HG02642 (cell line): ENCODE measurements at regions not wholly inside any gene's neighbourhood (a gene's known extent, or its start where the extent isn't known, plus 50 kb on each side); places are given as distances from the start of the nearest gene placed in this dataset.

ENCODE experiments used
- ATAC-seq: cut with Tn5 transposase; IDR thresholded peaks from one replicate; pipeline ENCODE4 v1.9.1; 2021; ENCODE audit warnings: mild to moderate bottlenecking; ENCODE audit not compliant: unreplicated experiment, poor library complexity

DNA sequence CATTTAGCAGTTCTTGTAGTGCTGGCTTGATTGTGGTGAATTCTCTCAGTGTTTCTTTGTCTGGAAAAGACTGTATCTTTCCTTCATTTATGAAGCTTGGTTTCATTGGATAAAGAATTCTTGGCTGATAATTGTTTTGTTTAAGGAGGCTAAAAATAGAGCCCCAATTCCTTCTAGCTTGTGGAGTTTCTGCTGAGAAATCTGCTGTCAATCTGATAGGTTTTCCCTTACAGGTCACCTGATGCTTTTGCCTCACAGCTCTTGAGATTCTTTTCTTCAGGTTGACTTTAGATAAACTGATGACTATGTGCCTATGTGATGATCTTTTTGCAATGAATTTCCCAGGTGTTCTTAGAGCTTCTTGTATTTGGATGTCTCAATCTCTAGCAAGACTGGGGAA, 1508.5 kb upstream of the FLRT2 start:
- ATAC-seq, result no peak

GRCh38 chr14:84024231-84024820, 1505.6 kb upstream of the FLRT2 start:
- no peak for ATAC-seq

- no peak for ATAC-seq
Measured at GRCh38 chr14:84025106-84026012, 1504.6 kb upstream of the FLRT2 start.

DNA sequence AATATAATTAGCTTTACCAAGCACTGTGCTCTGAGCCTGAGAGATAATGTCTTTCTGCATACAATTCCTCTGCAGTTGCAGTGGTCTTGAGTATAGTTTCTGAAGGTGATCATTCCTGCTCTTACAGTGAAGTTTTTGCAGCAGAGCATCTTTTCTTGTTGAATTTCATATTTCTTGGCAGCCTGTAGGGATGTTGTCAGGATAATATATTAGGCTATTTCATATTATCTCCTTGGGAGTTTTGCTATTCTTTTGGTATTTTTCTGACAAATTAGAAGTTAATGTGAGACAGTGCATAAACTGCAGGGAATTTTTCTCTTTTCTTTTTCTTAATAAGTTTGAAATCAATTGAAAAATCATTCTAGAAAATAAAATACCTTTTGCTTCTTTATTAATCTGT, 1502.6 kb upstream of the FLRT2 start:
- no peak for ATAC-seq

DNA sequence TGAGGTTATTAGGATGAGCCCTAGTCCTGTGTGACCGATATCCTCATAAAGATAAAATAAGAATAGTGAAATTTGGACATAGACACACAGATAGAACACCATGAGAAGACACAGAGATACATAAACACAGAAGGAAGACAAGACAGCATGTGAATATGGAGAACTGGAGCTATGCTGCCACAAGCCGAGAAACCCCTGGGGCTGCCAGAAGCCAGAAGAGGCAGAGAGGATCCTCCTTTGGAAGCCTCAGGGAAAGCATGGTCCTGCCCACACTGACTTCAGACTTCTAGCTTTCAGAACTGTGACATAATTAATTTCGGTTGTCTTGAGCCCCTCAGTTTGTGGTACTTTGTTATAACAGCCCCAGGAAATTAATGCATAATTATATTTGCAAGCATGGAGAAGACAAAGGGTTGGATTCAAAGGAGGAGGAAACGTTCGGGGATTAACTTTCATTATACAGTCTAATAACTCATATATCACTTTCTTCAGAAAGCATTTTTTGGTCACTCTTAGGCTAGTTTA, 1501.8 kb upstream of the FLRT2 start:
- ATAC-seq, result no peak

DNA sequence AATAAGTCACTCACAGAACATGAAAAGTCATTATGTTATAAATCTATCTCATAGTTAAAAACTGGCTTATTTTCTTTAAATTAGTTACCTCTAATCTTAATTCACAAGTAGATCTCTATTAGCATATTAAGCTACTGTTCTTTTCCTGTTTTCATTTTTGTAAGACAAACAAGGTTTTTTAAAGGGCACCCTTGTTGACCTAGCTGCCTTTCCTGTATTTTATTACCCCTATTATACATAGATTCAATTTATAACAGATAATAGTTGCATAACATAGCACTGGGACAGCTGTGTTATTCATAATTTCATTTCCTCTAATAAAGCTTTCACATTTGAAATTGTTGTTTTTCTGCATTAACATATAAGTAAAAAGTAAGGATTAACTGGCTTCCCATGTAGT, 1500.7 kb upstream of the FLRT2 start:
- ATAC-seq, result no peak

- no peak for ATAC-seq
Measured at GRCh38 chr14:84029720-84030119, 1500.2 kb upstream of the FLRT2 start.

GRCh38 chr14:84036840-84037239, 1493.1 kb upstream of the FLRT2 start:
- ATAC-seq, result no peak

- no peak for ATAC-seq
Measured at GRCh38 chr14:84037593-84037992, 1492.4 kb upstream of the FLRT2 start.

DNA sequence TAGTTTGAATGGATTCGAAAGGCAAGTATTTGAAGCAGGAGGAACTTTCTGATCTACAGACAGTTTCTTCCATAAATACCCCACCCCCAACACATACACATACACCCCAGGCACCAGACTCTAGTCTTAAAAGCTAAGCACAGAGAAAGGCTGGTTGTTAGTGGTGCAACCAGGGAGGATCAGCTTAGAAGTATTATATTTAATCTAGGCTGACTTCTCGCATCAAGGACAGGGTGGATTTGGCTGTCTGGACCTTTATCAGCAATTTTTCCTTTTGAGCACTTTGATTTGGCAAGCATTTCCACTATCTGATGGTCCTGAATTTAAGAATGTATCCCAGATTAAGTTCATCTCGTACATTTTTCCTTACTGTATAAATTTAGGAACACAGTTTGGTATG, 1489.8 kb upstream of the FLRT2 start:
- ATAC-seq, result no peak

DNA sequence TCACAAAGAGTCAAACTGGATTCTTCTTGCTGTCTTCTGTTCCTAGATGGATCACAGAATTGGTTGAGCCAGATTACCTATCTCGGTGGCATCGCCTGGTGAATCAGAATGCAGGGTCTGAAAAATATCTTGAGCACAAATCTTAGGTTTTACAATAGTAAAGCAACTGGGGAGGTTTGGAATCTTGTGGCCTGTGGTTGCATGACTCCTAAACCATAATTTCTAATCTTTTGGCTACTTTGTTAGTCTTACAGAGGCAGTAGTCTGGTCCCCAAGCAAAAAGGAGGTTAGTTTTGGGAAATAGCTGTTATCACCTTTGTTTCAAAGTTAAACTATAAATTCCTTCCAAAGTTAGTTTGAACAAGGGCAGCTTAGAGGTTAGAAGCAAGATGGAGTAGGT, 1488.5 kb upstream of the FLRT2 start:
- ATAC-seq, result no peak

GRCh38 chr14:84042992-84043391, 1487.0 kb upstream of the FLRT2 start:
- no peak for ATAC-seq

DNA sequence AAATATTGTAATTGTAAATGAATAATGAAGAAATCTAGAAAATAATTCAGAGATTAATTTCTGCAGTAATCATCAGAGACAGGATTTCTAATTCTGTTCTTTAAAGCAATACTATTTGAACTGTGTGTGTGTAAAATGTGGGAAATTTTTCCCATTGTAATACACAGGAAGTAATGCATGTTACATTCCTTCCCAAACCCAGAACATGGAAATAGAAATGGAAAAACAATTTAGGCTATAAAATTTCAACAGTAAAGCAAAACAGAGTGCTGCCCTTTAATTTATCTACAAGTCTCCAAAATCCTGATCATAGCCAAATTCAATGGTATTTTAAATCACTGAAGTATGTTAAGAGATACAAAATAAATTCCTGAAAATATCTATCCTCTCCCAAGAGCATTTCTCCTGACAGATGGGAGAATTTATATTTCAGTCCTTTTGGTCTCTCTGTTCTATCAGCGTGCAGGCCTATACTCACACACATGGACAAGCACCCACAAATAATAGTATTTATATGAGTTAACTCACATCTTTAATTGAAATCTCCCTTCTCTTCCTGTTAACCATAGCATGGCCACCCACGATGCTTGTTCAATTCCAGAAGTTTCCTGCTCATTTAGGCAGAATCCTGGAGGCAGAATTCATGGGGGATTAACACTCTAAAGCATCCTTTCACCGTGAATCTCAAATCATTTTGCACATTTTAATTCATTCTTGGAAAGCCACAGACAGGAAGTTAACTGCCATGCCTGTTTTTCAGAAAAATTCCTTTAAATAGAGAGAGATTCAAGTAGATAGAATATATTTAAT, 1465.4 kb upstream of the FLRT2 start:
- no peak for ATAC-seq

DNA sequence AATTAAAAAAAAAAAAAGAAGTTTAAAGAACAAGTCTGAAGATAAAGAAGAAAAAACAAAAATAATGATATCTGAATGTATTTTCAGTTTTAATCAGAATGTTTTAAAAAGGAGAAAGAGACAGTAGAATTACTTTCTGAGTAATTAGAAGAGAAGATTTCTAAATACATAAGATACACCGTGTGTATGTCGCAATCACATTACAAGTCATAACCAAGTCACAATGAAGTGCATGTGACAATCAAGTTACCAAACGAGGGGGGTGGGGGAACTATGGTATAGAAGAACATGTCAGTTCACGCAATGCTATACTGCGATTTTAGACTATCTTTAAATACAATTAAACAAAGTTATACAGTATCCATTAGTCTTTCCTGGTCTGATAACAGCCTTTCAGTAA, 1464.1 kb upstream of the FLRT2 start:
- no peak for ATAC-seq

- no peak for ATAC-seq
Measured at GRCh38 chr14:84068288-84068687, 1461.7 kb upstream of the FLRT2 start.

- ATAC-seq, result no peak
Measured at GRCh38 chr14:84071061-84071460, 1458.9 kb upstream of the FLRT2 start.

GRCh38 chr14:84074626-84075025, 1455.3 kb upstream of the FLRT2 start:
- no peak for ATAC-seq

DNA sequence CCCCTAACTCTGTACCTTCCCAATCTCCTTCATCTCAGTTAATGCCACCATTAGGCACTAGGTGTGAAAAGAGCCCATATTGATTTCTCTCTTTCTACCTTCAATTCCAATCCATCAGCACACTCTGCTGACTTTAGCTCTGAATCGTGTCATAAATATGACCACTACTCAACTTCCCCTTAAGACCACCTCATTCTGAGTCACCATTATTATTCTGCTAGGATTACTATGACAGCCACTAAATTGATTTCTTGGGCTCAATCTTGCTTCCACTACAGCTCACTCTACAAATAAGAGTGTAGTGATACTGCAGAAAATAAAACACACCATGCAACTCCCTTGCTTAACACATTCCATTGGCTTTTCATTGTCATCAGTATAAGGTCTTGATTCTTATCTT, 1449.0 kb upstream of the FLRT2 start:
- no peak for ATAC-seq

DNA sequence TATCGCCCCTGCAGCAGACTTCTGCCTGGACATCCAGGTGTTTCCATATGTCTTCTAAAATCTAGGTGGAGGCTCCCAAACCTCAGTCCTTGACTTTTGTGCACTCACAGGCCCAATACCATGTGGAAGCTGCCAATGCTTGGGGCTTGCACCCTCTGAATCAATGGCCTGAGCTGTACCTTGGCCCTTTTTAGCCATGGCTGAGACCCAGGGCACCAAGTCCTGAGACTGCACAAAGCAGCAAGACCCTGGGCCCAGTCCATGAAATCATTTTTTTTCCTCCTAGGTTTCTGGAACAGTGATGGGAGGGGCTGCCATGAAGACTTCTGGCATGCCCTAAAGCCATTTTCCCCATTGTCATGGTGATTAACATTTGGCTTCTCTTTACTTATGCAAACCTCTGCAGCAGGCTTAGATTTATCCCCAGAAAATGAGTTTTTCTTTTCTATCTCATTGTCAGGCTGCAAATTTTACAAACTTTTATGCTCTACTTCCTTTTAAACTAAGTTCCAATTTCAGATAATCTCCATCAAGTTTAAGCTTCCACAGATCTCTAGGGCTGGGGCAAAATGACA, 1445.8 kb upstream of the FLRT2 start:
- ATAC-seq, result no peak

DNA sequence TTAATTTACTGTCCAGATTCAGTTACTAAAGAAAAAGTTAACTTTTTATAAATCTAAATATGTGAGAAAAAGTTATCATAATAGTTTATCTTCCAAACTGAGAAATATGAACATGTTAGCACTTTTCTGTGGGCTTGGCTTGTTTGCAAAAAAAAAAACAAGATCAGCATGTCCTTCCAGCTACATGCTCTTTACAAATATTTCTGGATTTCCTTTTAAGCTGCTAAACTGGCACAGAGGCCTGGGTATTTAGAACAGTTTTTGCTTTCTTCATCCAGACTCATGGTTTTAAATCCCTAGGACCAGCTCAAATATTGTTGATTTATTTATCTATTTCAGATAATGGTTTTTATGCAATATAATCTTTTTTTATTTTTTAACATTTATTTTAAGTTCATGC, 1444.5 kb upstream of the FLRT2 start:
- no peak for ATAC-seq

GRCh38 chr14:84086714-84087113, 1443.2 kb upstream of the FLRT2 start:
- no peak for ATAC-seq
